PFSK-1 (cell line): ENCODE measurements at regions not wholly inside any gene's neighbourhood (a gene's known extent, or its start where the extent isn't known, plus 50 kb on each side); places are given as distances from the start of the nearest gene placed in this dataset.

Experiments
- POLR2AphosphoS5 ChIP-seq: IDR thresholded peaks from 2 replicates; pipeline ENCODE4 v1.6.1; 2012; ENCODE audit warnings: low read depth, mild to moderate bottlenecking, control low read depth, low read length, moderate library complexity
- REST ChIP-seq, 2 experiments: IDR thresholded peaks; 2 replicates each; pipeline versions ENCODE4 v1.6.1 to v1.8.0; 2011 to 2012; ENCODE audit warnings: low read depth in 2 of 2, low read length in 2 of 2, control low read depth in 1 of 2, inconsistent platforms in 1 of 2, mild to moderate bottlenecking in 1 of 2, moderate library complexity in 1 of 2; ENCODE audit not compliant: insufficient read depth in 1 of 2
- SIN3A ChIP-seq: IDR thresholded peaks from 2 replicates; pipeline ENCODE4 v1.6.1; 2012; ENCODE audit warnings: mild to moderate bottlenecking, low read length, moderate library complexity, borderline replicate concordance; ENCODE audit not compliant: insufficient read depth

DNA sequence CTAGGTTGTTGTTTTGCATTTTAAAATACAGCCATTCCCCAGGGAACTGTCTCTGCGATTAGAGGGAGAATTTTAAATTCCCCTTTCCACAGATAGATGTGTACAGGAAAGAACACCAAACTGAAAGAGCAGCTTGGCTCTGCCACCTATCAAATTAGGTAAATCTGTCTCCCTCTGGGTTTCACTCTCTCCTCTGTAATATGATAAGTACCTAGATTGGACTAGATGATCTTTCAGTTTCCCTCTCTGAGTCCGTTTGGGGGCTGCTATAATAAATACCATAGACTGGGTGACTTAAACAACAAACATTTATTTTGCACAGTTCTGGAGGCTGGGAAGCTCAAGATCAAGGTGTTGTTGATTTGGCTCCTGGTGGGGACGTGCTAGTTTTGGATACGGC lies 186.0 kb downstream of the KIF20B start:
- TF ChIP-seq SIN3A (no peak), POLR2AphosphoS5 (no peak), REST (IDR thresholded peaks at IDR 0.05; ENCODE audit: insufficient read depth in 1 of 2, low read depth in 2 of 2, low read length in 2 of 2) (no peak)
